BJ (cell line): ENCODE measurements at regions not wholly inside any gene's neighbourhood (a gene's known extent, or its start where the extent isn't known, plus 50 kb on each side); places are given as distances from the start of the nearest gene placed in this dataset.

Experiments
- CTCF ChIA-PET: fragments of 350-600 bp; formaldehyde crosslinking; extraction: SDS; loops from one replicate; lab custom pipeline; 2021; ENCODE audit warnings: antibody characterized with exemption, inconsistent platforms; lab: Yijun Ruan, JAX
- POLR2A ChIA-PET: fragments of 300-600 bp; sonication (Branson Sonifier 250); formaldehyde crosslinking; extraction: SDS; loops from one replicate; lab custom pipeline; 2021; ENCODE audit warnings: antibody characterized with exemption; lab: Charles Lee
- DNase-seq: peaks from one replicate; pipeline ENCODE4 v3.0.0-alpha.2; 2011; ENCODE audit warnings: low read depth
- H3K27me3 ChIP-seq: 2 replicates; pipeline ENCODE4 v1.6.0; 2011; ENCODE audit warnings: low read length; ENCODE audit not compliant: control insufficient read depth, insufficient read depth
- H3K36me3 ChIP-seq: 2 replicates; pipeline ENCODE4 v1.5.1; 2011; ENCODE audit warnings: low read length; ENCODE audit not compliant: control insufficient read depth, insufficient read depth
- H3K4me3 ChIP-seq: 2 replicates; pipeline ENCODE4 v1.5.1; 2011; ENCODE audit warnings: low read depth, mild to moderate bottlenecking, control low read depth, low read length
- TF ChIP-seq, protein P1 (sequence below): IDR thresholded peaks from 2 replicates; pipeline ENCODE4 v1.5.1; 2011; ENCODE audit warnings: low read depth, mild to moderate bottlenecking, control low read depth, inconsistent platforms, low read length, moderate library complexity; ENCODE audit not compliant: insufficient read depth

DNA sequence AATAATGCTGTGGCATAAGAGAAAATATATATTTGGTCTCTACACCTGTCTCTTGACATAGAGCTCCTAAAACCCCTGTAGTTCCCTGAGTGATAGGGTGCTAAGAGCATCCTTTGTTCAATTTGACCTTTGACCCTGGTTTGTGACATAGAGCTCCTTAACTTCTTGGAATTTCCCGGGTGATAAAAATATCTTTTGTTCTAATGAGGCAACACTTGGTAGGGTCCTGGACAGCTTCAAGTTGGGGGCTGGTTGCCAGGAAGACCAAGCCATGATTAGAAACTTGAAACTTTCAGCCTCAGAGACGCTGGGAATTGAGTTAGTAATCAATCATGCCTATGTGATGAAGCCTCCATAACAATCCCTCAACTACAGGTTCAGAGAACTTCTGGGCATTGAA lies 105.4 kb downstream of the CASP12 start:
- TF ChIP-seq, protein P1, sequence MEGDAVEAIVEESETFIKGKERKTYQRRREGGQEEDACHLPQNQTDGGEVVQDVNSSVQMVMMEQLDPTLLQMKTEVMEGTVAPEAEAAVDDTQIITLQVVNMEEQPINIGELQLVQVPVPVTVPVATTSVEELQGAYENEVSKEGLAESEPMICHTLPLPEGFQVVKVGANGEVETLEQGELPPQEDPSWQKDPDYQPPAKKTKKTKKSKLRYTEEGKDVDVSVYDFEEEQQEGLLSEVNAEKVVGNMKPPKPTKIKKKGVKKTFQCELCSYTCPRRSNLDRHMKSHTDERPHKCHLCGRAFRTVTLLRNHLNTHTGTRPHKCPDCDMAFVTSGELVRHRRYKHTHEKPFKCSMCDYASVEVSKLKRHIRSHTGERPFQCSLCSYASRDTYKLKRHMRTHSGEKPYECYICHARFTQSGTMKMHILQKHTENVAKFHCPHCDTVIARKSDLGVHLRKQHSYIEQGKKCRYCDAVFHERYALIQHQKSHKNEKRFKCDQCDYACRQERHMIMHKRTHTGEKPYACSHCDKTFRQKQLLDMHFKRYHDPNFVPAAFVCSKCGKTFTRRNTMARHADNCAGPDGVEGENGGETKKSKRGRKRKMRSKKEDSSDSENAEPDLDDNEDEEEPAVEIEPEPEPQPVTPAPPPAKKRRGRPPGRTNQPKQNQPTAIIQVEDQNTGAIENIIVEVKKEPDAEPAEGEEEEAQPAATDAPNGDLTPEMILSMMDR, result no peak
- H3K4me3 ChIP-seq, result no peak overlapping the region
- no peaks in the 10 kb centered on the region for H3K36me3 ChIP-seq
- ChIA-PET POLR2A (no interaction called here), CTCF (no interaction called here)
- no peak for DNase-seq
- no peaks in the 10 kb centered on the region for H3K27me3 ChIP-seq

GRCh38 chr11:104791896-104792295 lies 106.4 kb downstream of the CASP12 start:
- Histone ChIP-seq H3K4me3 (no peak overlapping the region), H3K27me3 (no peaks in the 10 kb centered on the region), H3K36me3 (no peaks in the 10 kb centered on the region)
- POLR2A ChIA-PET, result no interaction called here
- CTCF ChIA-PET, result no interaction called here
- TF ChIP-seq, protein P1, result no peak
- no peak for DNase-seq

GRCh38 chr11:104784684-104785460 lies 113.4 kb downstream of the CASP12 start:
- DNase-seq, result no peak
- TF ChIP-seq, protein P1, result no peak
- CTCF ChIA-PET, result no interaction called here
- Histone ChIP-seq H3K4me3 (no peak overlapping the region), H3K36me3 (no peaks in the 10 kb centered on the region), H3K27me3 (no peaks in the 10 kb centered on the region)
- POLR2A ChIA-PET, result no interaction called here

DNA sequence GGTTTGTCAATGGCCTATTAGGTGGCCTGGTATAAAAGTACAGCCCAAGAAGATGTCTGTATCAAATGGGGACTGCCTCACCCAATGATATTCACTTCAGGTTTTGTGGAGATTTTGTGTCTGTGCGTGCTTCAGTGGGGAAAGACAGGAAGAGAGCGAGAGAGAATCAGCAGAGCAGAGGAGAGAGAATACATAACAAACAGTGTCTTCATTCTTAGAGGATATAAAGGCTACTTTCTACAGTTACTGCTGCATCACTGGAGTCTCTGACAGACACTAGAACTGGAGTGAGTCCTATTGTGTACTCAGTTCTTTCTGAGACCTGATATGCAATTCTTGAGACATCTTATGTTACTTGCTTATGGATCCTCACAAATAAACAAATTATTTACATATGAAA lies 115.0 kb downstream of the CASP12 start:
- ChIA-PET CTCF (interaction anchor here (0.7 kb wide), 1 partner anchor 126 kb away, joined by 3 read pairs; no protein-coding TSS in a partner anchor), POLR2A (no interaction called here)
- DNase-seq, result no peak
- Histone ChIP-seq H3K27me3 (no peaks in the 10 kb centered on the region), H3K36me3 (no peaks in the 10 kb centered on the region), H3K4me3 (no peak overlapping the region)
- TF ChIP-seq, protein P1, result no peak

DNA sequence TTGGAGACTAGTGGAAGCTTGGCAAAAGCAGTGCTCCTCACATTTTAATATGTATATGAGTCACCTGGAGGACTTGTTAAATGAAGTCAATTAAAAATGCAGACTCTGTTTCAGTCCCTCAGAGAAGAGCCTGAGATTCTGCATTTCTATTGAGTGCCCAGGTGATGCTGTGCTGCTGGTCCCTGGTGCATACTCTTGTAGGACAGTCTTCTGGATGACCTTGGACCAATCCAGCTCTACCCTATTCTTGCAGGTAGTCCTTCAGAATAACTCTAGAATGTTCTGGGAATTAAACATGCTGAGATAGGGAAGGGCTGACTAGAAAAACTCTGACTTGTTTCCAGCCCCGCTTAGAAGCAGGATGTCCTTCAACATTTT lies 115.9 kb downstream of the CASP12 start:
- CTCF ChIA-PET, result interaction anchor here (0.7 kb wide), 1 partner anchor 126 kb away, joined by 3 read pairs; no protein-coding TSS in a partner anchor

More for the DNA sequence above, 115.9 kb downstream of the CASP12 start:
- POLR2A ChIA-PET, result no interaction called here
- no peak for DNase-seq
- Histone ChIP-seq H3K36me3 (no peaks in the 10 kb centered on the region), H3K4me3 (no peak overlapping the region), H3K27me3 (no peaks in the 10 kb centered on the region)
- TF ChIP-seq, protein P1, result no peak
